HepG2 (cell line): ENCODE measurements at regions not wholly inside any gene's neighbourhood (a gene's known extent, or its start where the extent isn't known, plus 50 kb on each side); places are given as distances from the start of the nearest gene placed in this dataset.

Experiments
- ARNTL ChIP-seq: sonication (generic); formaldehyde crosslinking; IDR thresholded peaks from 2 replicates; pipeline ENCODE4 v1.4.0; 2020; ENCODE audit warnings: mild to moderate bottlenecking, missing genetic modification reagents
- BHLHE40 ChIP-seq: IDR thresholded peaks from 2 replicates; pipeline ENCODE4 v1.6.1; 2011; ENCODE audit warnings: low read length, improper control_type of control experiment
- BRCA1 ChIP-seq: sonication (generic); formaldehyde crosslinking; IDR thresholded peaks from 2 replicates; pipeline ENCODE4 v1.4.0; 2020; ENCODE audit warnings: missing genetic modification reagents
- CTCF ChIP-seq: sonication (generic); formaldehyde crosslinking; IDR thresholded peaks from 2 replicates; pipeline ENCODE4 v1.5.0; 2020; ENCODE audit warnings: mild to moderate bottlenecking, missing genetic modification reagents, moderate library complexity
- JUNB ChIP-seq: sonication (generic); formaldehyde crosslinking; IDR thresholded peaks from 2 replicates; pipeline ENCODE4 v1.8.0; 2022; ENCODE audit warnings: missing genetic modification reagents, mild to moderate bottlenecking, borderline replicate concordance
- PATZ1 ChIP-seq: sonication (generic); formaldehyde crosslinking; IDR thresholded peaks from 2 replicates; pipeline ENCODE4 v1.4.0; 2020; ENCODE audit warnings: missing genetic modification reagents
- POLR2A ChIP-seq, 2 experiments: IDR thresholded peaks; 2 replicates each; pipeline ENCODE4 v1.6.1; 2011; ENCODE audit warnings: low read depth in 2 of 2, low read length in 2 of 2, mild to moderate bottlenecking in 1 of 2, moderate library complexity in 1 of 2; ENCODE audit not compliant: insufficient read depth in 1 of 2
- TCF7L2 ChIP-seq: IDR thresholded peaks from 2 replicates; pipeline ENCODE4 v1.6.1; 2011; ENCODE audit warnings: mild to moderate bottlenecking, low read depth, low read length, moderate library complexity
- TRIM22 ChIP-seq: fragments of 450-650 bp; IDR thresholded peaks from 2 replicates; pipeline ENCODE4 v1.6.1; 2017
- ZNF567 ChIP-seq: sonication (generic); formaldehyde crosslinking; IDR thresholded peaks from 2 replicates; pipeline ENCODE4 v1.8.1; 2023; ENCODE audit warnings: mild to moderate bottlenecking, missing genetic modification reagents, borderline replicate concordance
- TF ChIP-seq, protein P1 (sequence below): sonication (generic); formaldehyde crosslinking; IDR thresholded peaks from 2 replicates; pipeline ENCODE4 v1.4.0; 2020; ENCODE audit warnings: missing genetic modification reagents, borderline replicate concordance

DNA sequence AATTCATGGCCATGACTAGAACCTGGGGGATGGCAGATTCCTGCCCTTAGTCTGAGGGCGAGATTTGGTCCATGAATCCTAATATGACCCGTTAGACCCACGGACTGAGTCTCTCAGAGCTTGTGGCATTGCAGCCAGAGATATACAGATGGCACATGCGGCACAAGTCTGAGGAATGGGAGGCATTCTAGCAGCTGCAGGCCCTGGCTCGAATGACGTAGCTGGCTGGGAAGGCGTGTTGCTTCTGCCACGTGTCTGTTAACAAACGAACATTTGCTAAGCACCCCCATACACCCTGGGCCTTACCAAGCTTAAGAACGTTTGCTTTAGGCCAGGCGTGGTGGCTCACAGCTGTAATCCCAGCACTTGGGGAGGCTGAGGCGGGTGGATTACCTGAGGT is 68.0 kb downstream of the CD164 start:
- TF ChIP-seq PATZ1 (CRISPR knock-in tag) (no peak), JUNB (no peak), POLR2A (IDR thresholded peaks at IDR 0.05; ENCODE audit: insufficient read depth in 1 of 2, low read depth in 2 of 2, low read length in 2 of 2) (no peak), ARNTL (CRISPR knock-in tag) (no peak), BRCA1 (CRISPR knock-in tag) (no peak), TCF7L2 (no peak), CTCF (CRISPR knock-in tag) (no peak), ZNF567 (no peak), TRIM22 (no peak), BHLHE40 (no peak)
- TF ChIP-seq, protein P1, sequence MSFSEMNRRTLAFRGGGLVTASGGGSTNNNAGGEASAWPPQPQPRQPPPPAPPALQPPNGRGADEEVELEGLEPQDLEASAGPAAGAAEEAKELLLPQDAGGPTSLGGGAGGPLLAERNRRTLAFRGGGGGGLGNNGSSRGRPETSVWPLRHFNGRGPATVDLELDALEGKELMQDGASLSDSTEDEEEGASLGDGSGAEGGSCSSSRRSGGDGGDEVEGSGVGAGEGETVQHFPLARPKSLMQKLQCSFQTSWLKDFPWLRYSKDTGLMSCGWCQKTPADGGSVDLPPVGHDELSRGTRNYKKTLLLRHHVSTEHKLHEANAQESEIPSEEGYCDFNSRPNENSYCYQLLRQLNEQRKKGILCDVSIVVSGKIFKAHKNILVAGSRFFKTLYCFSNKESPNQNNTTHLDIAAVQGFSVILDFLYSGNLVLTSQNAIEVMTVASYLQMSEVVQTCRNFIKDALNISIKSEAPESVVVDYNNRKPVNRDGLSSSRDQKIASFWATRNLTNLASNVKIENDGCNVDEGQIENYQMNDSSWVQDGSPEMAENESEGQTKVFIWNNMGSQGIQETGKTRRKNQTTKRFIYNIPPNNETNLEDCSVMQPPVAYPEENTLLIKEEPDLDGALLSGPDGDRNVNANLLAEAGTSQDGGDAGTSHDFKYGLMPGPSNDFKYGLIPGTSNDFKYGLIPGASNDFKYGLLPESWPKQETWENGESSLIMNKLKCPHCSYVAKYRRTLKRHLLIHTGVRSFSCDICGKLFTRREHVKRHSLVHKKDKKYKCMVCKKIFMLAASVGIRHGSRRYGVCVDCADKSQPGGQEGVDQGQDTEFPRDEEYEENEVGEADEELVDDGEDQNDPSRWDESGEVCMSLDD (CRISPR knock-in tag): no peak
